VCaP (cell line): ENCODE measurements at regions not wholly inside any gene's neighbourhood (a gene's known extent, or its start where the extent isn't known, plus 50 kb on each side); places are given as distances from the start of the nearest gene placed in this dataset.

ENCODE experiments used
- H3K27ac ChIP-seq: fragments of 450-650 bp; 2 replicates; pipeline ENCODE4 v1.5.1; 2017
- TF ChIP-seq, protein P1 (sequence below): fragments of 450-650 bp; conservative IDR thresholded peaks from 2 replicates; pipeline ENCODE4 v1.5.1; 2017; ENCODE audit warnings: mild to moderate bottlenecking, moderate library complexity

DNA sequence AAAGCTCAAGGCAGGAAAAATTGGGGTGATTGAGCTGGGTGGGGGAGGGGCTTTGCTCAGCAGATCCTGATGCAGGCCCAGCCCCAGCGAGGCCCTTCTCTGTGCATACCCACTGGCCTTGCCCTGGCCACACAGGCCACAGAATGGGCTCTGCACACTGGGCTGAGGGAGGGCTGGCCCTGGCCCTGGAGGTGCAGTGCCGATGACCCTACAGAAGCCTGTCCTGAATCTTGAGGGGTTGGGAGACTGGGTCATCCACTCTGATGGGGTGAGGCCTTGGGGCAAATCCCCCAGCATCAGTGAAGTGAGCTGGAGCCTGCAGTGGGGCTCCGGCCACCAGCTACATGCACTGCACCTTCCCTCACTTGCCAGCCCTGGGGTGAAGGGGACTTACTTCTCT is 153.1 kb downstream of the URI1 start:
- TF ChIP-seq, protein P1, sequence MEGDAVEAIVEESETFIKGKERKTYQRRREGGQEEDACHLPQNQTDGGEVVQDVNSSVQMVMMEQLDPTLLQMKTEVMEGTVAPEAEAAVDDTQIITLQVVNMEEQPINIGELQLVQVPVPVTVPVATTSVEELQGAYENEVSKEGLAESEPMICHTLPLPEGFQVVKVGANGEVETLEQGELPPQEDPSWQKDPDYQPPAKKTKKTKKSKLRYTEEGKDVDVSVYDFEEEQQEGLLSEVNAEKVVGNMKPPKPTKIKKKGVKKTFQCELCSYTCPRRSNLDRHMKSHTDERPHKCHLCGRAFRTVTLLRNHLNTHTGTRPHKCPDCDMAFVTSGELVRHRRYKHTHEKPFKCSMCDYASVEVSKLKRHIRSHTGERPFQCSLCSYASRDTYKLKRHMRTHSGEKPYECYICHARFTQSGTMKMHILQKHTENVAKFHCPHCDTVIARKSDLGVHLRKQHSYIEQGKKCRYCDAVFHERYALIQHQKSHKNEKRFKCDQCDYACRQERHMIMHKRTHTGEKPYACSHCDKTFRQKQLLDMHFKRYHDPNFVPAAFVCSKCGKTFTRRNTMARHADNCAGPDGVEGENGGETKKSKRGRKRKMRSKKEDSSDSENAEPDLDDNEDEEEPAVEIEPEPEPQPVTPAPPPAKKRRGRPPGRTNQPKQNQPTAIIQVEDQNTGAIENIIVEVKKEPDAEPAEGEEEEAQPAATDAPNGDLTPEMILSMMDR = no peak
- no peak overlapping the region for H3K27ac ChIP-seq

DNA sequence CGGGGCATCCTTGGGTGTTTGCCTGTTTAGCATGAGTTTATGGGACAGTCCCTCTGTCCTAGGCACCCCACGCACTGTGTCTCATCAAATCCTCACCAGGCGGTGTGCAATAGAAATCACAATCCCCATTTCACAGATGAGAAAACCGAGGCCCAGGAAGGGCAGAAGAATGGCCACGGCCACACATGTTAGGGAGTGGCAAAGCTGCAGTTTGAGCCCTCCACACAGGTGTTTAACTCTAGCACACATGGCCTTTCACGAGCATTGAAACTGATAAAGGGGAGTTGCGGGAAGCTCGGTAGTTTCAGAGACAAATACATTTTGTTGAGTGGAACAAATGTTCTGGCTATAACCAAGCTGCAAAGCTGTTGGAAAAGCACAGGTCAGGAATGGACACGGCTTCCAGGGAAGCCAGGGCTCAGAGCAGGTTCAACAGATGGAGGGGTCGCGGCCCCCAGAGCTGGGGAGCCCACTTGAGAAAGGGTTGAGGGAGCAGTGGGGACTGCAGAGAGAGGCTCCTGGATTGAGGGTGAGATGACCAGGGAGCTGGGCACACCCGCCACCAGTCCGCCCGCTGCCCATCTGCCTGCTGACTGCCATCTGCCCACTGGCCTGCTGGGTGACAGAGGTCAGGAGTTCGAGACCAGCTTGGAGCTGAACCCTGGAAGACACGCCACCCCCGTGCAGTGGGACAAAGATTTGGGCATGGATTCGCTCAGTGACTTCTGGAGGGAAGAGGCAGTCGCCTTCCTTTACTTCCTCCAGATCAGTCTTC is 154.7 kb downstream of the URI1 start:
- TF ChIP-seq, protein P1 = no peak

DNA sequence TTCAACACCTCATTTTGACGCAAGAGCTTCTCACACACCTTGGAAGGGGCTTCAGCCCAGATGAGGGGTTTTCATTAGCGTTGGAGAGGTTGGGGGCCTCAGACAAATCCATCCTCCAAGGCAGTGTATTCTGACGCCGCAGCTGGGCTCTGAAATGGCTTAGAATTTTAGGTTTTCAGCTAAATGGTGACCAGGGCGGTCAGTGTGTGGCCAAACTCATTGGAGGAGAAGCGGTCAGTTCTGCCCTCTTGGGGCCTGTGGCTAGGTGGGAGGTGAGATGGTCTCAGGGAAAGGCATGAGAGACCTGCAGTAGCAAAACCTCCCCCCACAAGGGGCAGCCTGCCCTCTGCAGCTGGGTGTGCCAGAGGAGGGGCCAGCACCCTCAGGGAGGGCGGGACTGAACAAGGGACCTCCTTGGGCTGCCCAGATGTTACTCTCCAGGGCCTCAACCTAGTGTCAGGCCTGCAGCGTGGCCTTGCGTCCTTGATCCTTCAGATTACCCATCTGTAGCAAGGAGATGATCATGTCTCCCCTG is 155.8 kb downstream of the URI1 start:
- TF ChIP-seq, protein P1 = no peak
- H3K27ac ChIP-seq = no peak overlapping the region

More for the DNA sequence above, 154.7 kb downstream of the URI1 start:
- no peak overlapping the region for H3K27ac ChIP-seq

DNA sequence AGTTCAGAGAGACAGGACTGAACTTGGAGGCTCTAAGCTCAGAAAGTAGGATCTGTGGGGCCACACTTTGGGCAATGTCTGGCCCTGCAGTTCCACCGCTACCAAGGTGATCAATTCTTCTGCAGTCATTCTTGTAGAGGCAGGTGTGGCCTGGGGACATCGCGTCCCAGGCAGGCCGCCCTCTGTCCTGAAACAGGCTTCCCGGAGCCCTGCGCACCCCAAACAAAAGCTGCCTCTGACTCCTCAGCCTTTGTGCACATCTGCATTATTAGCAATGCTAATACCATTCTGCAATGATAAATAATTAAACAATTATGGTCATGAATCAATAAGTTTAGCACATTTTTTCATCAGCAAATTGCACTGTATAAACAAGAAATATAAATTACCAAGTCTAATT is 160.2 kb downstream of the URI1 start:
- TF ChIP-seq, protein P1 = no peak
- H3K27ac ChIP-seq = no peak overlapping the region

DNA sequence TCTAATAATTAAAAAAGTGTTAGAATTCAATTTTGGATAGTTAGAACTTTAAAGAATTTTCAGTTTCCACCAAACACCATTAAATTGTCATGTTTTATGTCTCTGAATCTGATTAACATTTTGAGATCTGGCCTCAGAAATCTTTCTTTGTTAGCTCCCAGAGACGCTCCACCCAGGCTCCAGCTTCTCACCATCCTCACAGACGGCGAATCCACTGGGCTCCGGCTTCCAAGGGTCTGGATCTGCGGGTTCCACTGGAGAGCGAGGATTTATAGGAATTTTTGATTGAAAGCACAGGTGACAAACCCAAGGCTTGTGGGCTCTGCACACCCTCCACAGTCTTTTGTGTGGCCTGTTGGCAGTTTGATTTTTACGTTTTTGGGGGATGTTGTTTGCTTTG is 160.6 kb downstream of the URI1 start:
- TF ChIP-seq, protein P1 = no peak
- no peak overlapping the region for H3K27ac ChIP-seq

DNA sequence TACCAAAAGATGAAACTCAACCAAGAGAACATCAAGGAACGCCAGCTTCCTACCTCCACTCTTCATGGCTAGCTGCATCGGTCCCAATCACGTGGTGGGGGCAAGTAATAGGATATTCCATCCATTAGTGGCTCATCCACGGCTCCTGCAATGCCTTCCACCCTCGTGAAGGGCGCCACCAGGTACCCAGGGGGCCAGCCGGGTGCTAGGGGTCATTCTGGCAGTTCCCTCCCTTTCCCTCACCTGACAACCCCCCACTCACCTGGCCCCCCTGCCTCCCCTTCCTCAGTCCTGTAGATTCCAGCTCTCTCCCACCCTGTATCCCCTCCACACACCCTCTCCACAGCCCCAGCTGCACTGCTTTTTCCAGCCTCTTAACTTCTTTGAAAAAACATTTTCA is 161.9 kb downstream of the URI1 start:
- TF ChIP-seq, protein P1 = no peak
- no peak overlapping the region for H3K27ac ChIP-seq

DNA sequence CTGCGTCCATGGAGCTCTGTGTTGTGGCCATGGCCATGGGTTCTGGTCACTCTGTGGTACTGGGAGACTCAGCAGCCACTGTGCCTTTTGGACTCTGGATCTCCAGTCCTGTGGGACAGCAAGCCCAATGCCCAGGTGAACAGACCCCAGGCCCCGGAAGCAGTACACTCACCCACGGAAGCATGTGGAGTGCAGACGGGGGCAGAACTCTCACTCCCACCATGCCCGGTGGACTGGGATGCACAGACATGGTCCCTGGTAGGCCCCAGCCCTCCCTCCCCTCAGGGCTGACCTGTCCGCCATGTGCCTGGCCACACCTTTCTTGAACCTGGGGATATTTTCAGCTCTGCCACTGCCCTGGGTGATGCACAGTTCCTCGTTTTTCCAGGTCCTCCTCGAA is 163.3 kb downstream of the URI1 start:
- TF ChIP-seq, protein P1 = no peak

More for the DNA sequence above, 163.3 kb downstream of the URI1 start:
- H3K27ac ChIP-seq = no peak overlapping the region
